ENCODE measurements at regions not wholly inside any gene's neighbourhood (a gene's known extent, or its start where the extent isn't known, plus 50 kb on each side); places are given as distances from the start of the nearest gene placed in this dataset.

DNA sequence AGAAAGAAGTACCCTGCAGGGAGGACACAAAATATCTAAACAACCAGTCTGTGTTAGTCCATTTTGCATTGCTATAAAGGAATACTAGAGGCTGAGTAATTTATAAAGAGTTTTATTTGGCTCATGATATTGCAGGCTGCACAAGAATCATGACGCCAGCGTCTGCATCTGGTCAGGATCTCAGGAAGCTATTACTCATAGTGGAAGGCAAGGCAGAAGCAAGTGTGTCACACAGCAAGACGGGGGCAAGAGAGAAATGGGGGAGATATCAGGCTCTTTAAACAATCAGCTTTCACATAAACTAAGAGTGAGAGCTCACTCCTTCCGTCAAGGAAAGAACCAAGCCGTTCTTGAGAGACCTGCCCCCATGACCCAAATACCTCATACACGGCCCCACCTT is 614.8 kb downstream of the ZIC1 start:
- no peak for DNase-seq (ENCODE audit: low read depth)

DNA sequence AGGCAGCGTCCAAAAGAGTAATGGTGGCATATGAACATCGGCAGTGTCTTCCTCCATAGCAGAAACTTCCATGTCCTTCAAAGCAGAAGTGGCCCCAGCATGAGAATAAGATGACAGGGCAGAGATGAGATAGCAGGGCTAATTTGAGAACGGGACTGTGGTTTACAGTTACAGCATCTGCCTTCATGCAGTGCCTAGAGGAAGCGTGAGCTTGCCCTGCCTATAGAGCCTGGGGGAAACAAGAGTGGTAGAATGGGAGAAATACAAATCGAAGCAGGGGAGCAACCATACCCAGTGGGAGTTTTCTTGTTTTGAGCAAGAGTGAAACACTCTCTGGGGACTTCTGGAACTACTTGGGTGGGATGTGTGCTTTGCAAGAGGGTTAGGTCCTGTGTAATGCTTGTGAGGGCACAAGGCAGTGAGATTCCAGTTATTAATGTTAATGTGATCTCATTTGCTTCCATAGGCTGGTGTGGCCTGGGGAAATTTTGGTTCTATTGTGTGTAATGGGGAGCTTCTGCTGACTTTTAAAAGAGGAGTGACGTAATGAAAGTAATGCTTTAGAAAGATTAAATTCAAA is 616.9 kb downstream of the ZIC1 start:
- DNase-seq (ENCODE audit: low read depth), result no peak

DNA sequence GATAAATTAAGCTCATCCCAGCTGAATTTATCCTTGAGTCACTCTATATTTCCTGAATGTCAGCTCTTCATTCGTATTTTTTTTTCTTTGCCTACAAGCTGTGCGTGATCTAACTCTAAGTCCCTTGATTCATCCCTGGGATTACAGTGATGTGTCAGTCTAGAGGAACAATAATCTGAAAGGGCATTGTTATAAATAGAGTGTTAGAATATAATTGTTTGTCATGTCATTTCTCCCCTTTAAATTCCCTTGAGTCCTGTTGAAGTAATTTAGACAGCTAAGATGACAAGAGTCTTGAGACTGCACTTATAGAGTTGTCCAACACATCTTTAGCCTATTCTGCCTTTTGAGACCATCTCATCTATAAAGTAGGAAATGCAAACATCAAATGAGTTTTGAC is 621.8 kb downstream of the ZIC1 start:
- no peak for DNase-seq (ENCODE audit: low read depth)

GRCh38 chr3:148034353-148034752 is 625.2 kb downstream of the ZIC1 start:
- no peak for DNase-seq (ENCODE audit: low read depth)

DNA sequence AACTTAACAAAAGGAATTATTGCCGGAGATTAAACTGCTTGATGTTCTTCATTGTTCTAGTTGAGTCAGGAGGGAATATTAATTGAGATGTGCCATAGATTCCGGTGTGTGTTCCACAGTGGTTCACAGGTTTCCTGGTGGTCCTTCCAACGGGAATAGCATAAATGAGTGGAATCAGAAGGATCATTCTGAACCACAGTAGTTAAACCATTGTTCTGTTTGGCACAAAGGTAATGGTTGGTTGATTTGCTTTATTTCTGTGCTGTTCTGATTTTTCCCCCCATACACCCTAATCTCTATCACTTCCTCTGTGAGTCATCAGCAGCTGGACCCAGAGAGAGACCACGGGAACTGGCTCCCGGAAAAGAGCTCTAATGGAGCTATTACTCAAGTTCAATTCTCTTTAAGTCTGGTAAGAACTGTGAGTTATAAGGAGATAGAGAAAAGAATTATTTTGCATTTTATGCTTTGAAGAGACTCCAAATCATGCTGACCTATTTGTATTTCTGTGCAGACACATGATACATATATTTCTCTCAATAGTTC is 627.2 kb downstream of the ZIC1 start:
- no peak for DNase-seq (ENCODE audit: low read depth)

GRCh38 chr3:148042663-148043445 is 633.7 kb downstream of the ZIC1 start:
- DNase-seq (ENCODE audit: low read depth), result peak; percentile 30

GRCh38 chr3:148044151-148044550 is 635.0 kb downstream of the ZIC1 start:
- DNase-seq (ENCODE audit: low read depth), result no peak

DNA sequence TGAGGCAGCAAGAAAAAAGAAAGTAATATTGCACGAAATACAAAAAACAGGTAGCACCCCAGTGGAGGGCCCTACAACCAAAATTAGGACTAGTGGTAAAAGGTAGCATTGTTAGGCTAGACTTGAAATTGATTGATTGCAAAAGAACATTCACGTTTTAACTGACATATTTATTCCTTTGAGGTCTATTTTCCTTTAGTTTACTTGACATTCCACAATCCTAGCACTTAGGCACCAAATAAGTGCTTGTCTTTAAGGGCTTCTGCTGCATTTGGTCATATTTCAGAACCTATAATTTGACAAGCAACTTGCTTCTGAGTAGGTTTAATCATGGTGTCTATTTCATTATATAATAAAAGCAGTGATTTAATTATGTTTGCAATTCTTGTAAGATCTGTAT is 642.7 kb upstream of the AGTR1 start:
- DNase-seq (ENCODE audit: low read depth), result no peak

DNA sequence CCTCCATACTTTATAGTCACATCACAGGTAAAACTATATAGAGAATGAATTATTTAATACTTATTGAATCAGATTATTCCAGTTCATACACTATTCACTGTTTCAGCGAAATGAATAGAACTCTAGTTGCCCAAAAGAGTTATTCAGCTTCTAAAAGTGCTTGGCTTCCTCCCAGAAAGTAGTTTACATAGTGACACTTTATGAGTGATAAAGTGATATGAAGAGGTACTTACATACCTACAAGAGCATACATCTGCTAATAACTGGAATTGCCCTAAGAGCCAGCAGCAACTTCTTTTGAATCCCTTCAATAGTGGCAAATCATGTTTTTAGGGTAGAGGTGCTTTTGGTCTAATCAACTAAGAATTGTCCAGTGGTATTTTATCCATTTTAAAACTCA is 635.1 kb upstream of the AGTR1 start:
- DNase-seq (ENCODE audit: low read depth), result no peak

DNA sequence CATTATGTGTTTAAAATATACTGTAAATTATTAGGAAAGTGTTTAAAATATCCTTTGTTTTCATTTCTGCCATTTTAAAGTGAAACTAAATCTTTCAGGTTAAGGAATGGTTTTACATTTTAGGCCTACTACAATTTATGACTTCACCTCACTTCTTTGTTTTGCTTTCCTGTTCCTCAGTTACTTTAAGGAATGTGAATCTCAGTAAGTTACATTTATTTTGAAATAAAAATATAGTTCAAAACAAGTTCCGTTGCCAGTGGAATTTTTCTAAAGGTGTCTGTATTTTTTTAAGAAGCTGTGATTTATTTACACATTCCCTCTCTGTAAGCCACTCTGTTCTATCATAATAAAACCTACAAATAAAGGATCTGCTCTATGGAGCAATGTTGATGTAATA is 630.9 kb upstream of the AGTR1 start:
- DNase-seq (ENCODE audit: low read depth), result no peak

DNA sequence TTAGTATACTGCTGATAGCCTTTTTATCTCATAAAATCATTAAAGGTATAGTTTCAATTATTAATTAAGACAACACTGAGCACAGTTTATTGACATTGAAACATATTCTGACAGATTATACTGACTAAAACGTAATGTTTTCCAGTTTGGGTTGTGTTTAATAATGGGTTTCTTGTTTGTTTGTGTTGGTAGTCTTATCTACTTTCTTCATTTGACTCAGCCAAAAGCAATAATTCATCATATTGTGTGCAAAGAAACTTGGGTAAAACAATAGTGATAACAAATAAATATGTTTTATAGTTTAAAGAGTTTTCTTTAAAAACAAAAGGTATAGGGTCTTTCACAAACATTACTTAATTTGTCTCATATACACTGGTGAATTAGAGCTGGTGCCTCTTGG is 629.2 kb upstream of the AGTR1 start:
- DNase-seq (ENCODE audit: low read depth), result no peak

DNA sequence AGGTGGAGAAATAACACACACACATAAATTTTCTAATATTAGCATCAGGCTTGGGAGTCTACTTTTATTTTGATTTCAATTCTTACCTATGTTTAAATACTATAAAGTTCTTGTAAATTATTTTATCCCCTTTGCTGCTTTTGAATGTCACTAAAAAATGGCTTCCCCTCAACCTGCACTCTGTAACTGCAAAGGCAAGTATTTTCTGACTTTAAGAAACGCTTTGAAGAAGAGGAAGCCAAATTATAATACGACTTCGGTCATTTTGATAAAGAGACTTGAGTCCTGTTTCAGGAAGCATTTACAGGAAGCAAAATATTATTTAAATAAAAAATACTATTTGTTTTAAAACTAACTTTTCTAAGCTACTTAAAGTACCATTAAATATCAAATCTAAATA is 627.7 kb upstream of the AGTR1 start:
- DNase-seq (ENCODE audit: low read depth), result no peak

GRCh38 chr3:148073721-148074456 is 623.8 kb upstream of the AGTR1 start:
- DNase-seq (ENCODE audit: low read depth), result no peak

DNA sequence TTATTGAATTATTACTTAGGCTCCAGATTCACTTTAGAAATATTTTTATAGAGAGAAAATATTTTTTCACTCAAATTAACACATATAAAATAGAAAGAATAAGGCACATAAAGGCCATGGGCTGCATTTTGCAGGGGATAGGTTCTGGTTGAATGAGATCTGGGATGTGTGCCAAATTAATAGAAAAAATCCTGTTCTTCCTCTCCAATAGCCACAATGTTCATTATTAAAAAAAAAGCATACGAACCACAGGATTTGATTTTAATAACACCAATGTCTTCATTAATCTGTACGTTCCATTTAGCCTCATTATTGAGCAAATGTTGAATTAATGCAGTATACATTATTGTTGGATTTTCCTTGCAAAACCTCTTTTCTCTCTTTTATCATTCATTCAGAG is 622.8 kb upstream of the AGTR1 start:
- DNase-seq (ENCODE audit: low read depth), result no peak

- DNase-seq (ENCODE audit: low read depth), result no peak
Observed at GRCh38 chr3:148075771-148076716, 621.7 kb upstream of the AGTR1 start.

DNA sequence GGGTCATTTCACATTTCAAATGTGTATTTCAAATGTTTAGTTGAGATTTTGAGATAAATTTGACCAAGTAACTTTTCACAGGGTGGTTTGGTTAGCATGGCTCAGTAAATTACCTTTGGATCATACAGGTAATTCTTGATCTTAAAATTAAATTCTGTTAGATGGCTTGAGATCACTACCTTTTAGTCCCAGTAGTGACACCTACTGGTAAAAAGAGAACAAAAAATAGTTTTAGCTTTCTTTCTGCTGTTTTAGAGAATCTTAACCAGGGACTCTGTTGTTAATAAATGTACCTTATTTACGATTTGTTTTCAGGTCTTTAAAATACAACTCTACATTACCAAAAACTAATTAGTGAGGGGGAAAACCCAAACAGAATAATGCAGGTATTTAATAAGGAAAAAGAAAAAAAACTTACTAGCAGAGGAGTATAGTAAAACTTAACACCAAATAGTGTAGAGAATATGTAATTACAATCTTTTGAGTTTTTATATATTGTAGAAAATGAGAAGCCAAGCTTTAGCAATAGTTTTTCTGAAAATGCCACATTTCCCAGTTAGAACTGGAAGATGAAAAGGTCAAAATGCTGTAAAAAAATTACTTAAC is 620.3 kb upstream of the AGTR1 start:
- no peak for DNase-seq (ENCODE audit: low read depth)

DNA sequence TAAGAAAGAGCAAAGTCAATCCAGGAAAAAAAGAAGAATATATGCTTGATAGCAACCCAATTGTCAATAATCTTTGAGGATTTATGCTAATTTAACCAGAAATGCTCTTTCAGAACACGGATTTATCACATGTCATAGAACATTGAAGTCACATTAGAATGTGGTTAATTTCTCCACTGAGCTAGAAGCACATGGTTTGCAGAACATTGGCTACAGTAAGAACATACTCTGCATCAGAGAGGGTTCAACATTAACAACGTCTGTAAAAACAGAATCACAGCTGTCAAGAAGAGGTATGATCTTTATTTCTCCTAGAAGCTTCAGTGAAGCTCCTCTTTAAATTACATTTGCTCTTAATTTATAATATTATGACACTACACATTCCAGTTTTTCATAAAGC is 619.7 kb upstream of the AGTR1 start:
- DNase-seq (ENCODE audit: low read depth), result no peak

DNA sequence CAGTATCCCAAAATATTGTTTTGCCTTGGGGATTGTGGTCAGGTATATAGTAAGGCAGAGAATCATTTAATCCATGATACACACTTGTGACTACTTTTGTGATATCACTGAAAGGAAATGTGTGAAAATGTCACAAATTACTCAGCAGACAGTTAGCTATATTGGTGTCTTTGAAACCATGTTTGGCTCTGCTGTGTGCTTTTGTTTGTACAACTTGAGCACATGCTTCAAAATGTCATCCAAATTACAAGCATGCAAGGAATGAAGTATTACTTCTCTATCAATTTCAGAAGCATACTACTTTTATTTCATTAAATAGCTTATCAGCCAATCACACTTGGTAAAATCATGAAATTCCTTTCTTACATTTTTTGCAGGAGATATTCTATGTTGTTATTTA is 619.0 kb upstream of the AGTR1 start:
- no peak for DNase-seq (ENCODE audit: low read depth)

DNA sequence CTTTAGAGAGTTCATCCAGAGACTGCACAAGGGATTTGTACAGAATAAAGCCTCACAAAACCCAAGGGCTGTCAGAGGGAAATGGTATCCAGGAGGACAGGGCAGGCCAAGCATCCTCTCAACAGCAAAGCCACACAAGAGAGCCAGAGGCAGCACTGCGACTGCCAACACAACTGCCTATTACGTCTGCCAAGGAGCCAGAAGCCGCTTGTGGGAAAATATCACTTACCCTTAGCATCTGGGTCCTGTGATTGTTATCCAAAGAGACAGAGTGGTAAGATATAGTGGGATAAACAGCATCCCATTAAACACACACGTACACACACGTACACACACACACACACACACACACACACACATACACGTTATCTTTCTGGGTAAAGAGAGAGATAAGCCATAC is 618.3 kb upstream of the AGTR1 start:
- DNase-seq (ENCODE audit: low read depth), result no peak

GRCh38 chr3:148081926-148082325 is 615.8 kb upstream of the AGTR1 start:
- DNase-seq (ENCODE audit: low read depth), result no peak

GRCh38 chr3:148082506-148083280 is 615.0 kb upstream of the AGTR1 start:
- DNase-seq (ENCODE audit: low read depth), result no peak

Data from HS-5 (cell line).